Endothelial cell of umbilical vein (primary cell): ENCODE measurements at regions not wholly inside any gene's neighbourhood (a gene's known extent, or its start where the extent isn't known, plus 50 kb on each side); places are given as distances from the start of the nearest gene placed in this dataset.

Experiments
- BruUV-seq: library from RNA; stranded (reverse); fragments of 400-500 nt; replicated peaks from 2 replicates; lab custom pipeline; 2021; lab: Mats Ljungman, UMichigan
- CTCF ChIA-PET: fragments of 300-600, 350-600 bp; sonication (Branson Sonifier 250); formaldehyde crosslinking; loops from one replicate; lab custom pipeline; 2021; ENCODE audit warnings: antibody characterized with exemption, inconsistent platforms; lab: Charles Lee
- POLR2A ChIA-PET: fragments of 300-600, 350-600 bp; sonication (Branson Sonifier 250); formaldehyde crosslinking; loops from one replicate; lab custom pipeline; 2021; ENCODE audit warnings: antibody characterized with exemption, inconsistent platforms; lab: Charles Lee
- DNase-seq: peaks from one replicate; pipeline ENCODE4 v3.0.0-alpha.2; 2011; ENCODE audit warnings: low read depth, low spot score
- FAIRE-seq: peaks from 2 replicates; lab custom pipeline; 2011; peaks lifted over from hg19 to GRCh38; lab: Jason Lieb, UNC
- H2AFZ ChIP-seq: 2 replicates; pipeline ENCODE4 v1.6.0; 2012; ENCODE audit warnings: low read depth, low read length, control low read depth, inconsistent platforms
- H3K27ac ChIP-seq: 2 replicates; pipeline ENCODE4 v1.5.1; 2011; ENCODE audit warnings: low read depth, mild to moderate bottlenecking, control low read depth, low read length, moderate library complexity; ENCODE audit not compliant: insufficient read depth
- H3K27me3 ChIP-seq, 2 experiments: 2 replicates each; pipeline versions ENCODE4 v1.6.0 to v1.6.1; 2011; ENCODE audit warnings: low read length in 2 of 2, mixed read lengths in 1 of 2; ENCODE audit not compliant: control insufficient read depth in 2 of 2, insufficient read depth in 2 of 2
- H3K36me3 ChIP-seq, 2 experiments: 2 replicates in 1 of 2; 3 replicates in 1 of 2; pipeline ENCODE4 v1.5.1; 2011; ENCODE audit warnings: low read length in 2 of 2, mild to moderate bottlenecking in 1 of 2, moderate library complexity in 1 of 2; ENCODE audit not compliant: control insufficient read depth in 2 of 2, insufficient read depth in 2 of 2; ENCODE audit errors: extremely low read depth in 1 of 2
- H3K4me1 ChIP-seq: 3 replicates; pipeline ENCODE4 v1.5.1; 2011; ENCODE audit warnings: mild to moderate bottlenecking, low read length; ENCODE audit not compliant: control insufficient read depth, insufficient read depth; ENCODE audit errors: extremely low read depth
- H3K4me2 ChIP-seq: 2 replicates; pipeline ENCODE4 v1.6.1; 2011; ENCODE audit warnings: low read length, control low read depth, mixed read lengths; ENCODE audit not compliant: insufficient read depth
- H3K4me3 ChIP-seq, 3 experiments: fragments of 200-600 bp in 1 of 3; sonication (generic), shearing (Covaris generic) in 1 of 3; replicated peaks in 1 of 3; 2 replicates each; pipeline ENCODE4 v1.5.1; 2011 to 2016; ENCODE audit warnings: control low read depth in 3 of 3, low read length in 3 of 3, mild to moderate bottlenecking in 2 of 3, inconsistent platforms in 1 of 3, low read depth in 1 of 3, moderate library complexity in 1 of 3; ENCODE audit not compliant: insufficient read depth in 1 of 3
- H3K79me2 ChIP-seq: 2 replicates; pipeline ENCODE4 v1.6.0; 2012; ENCODE audit warnings: low read length, inconsistent platforms; ENCODE audit not compliant: control insufficient read depth, insufficient read depth
- H3K9ac ChIP-seq: replicated peaks from 2 replicates; pipeline ENCODE3; 2011; ENCODE audit warnings: low read length, control low read depth; ENCODE audit not compliant: insufficient read depth; ENCODE audit errors: extremely low read depth
- H3K9me1 ChIP-seq: replicated peaks from 3 replicates; pipeline ENCODE4 v1.6.0; 2011; ENCODE audit warnings: mild to moderate bottlenecking, low read length; ENCODE audit not compliant: control insufficient read depth, insufficient read depth; ENCODE audit errors: extremely low read depth
- H3K9me3 ChIP-seq: replicated peaks from 2 replicates; pipeline ENCODE4 v1.5.1; 2012; ENCODE audit warnings: low read length, inconsistent platforms; ENCODE audit not compliant: control insufficient read depth, insufficient read depth
- H4K20me1 ChIP-seq: replicated peaks from 2 replicates; pipeline ENCODE3; 2011; ENCODE audit warnings: mild to moderate bottlenecking, low read length; ENCODE audit not compliant: control insufficient read depth, insufficient read depth; ENCODE audit errors: extremely low read depth
- FOS ChIP-seq: IDR thresholded peaks from 2 replicates; pipeline ENCODE4 v1.6.1; 2011; ENCODE audit warnings: mild to moderate bottlenecking, low read length, moderate library complexity, borderline replicate concordance; ENCODE audit not compliant: insufficient read depth
- JUN ChIP-seq: IDR thresholded peaks from 2 replicates; pipeline ENCODE4 v1.6.1; 2011; ENCODE audit warnings: borderline replicate concordance, low read depth; ENCODE audit not compliant: insufficient read length, insufficient read depth
- MAX ChIP-seq: IDR thresholded peaks from 2 replicates; pipeline ENCODE4 v1.6.1; 2011; ENCODE audit not compliant: insufficient read depth, insufficient read length
- dilution Hi-C: fragments of 300-500 bp; cut with MboI; formaldehyde crosslinking; loops from one replicate; pipeline ENCODE4 v1.15.0; 2019; ENCODE audit warnings: low sequenced_read_pairs; ENCODE audit not compliant: extremely low pct_ligation_motif_present
- intact Hi-C: fragments of 100-400 bp; cut with micrococcal nuclease; formaldehyde crosslinking; loops from one replicate; pipeline ENCODE4 v1.10.0; 2022
- TF ChIP-seq, protein P1 (sequence below), 2 donors: IDR thresholded peaks; 1 replicate in 1 of 2; 2 replicates in 1 of 2; pipeline ENCODE4 v1.5.1; 2011; ENCODE audit warnings: low read length in 2 of 2, mild to moderate bottlenecking in 2 of 2, moderate library complexity in 2 of 2, control low read depth in 1 of 2, inconsistent platforms in 1 of 2, low read depth in 1 of 2; ENCODE audit not compliant: insufficient read depth in 1 of 2; ENCODE audit errors: extremely low read depth in 1 of 2

GRCh38 chr5:158375531-158375930 lies 516.6 kb upstream of the CLINT1 start:
- Histone ChIP-seq H2AFZ (no peak overlapping the region), H3K27me3 (peaks cover 0 to 6% of the 10 kb centered on the region in 2 experiments), H3K36me3 (no peaks in the 10 kb centered on the region), H3K9ac (no peak overlapping the region), H3K4me1 (no peaks in the 10 kb centered on the region), H3K9me3 (no peaks in the 10 kb centered on the region), H3K4me2 (no peak overlapping the region), H3K27ac (no peak overlapping the region), H3K4me3 (no peak overlapping the region), H3K79me2 (no peaks in the 10 kb centered on the region), H4K20me1 (no peaks in the 10 kb centered on the region), H3K9me1 (no peaks in the 10 kb centered on the region)
- DNase-seq, result peak; percentile 51
- intact Hi-C loops, result no loop called here
- TF ChIP-seq FOS, result peak; percentile 15
- TF ChIP-seq JUN, result peak; percentile 14
- TF ChIP-seq, protein P1, sequence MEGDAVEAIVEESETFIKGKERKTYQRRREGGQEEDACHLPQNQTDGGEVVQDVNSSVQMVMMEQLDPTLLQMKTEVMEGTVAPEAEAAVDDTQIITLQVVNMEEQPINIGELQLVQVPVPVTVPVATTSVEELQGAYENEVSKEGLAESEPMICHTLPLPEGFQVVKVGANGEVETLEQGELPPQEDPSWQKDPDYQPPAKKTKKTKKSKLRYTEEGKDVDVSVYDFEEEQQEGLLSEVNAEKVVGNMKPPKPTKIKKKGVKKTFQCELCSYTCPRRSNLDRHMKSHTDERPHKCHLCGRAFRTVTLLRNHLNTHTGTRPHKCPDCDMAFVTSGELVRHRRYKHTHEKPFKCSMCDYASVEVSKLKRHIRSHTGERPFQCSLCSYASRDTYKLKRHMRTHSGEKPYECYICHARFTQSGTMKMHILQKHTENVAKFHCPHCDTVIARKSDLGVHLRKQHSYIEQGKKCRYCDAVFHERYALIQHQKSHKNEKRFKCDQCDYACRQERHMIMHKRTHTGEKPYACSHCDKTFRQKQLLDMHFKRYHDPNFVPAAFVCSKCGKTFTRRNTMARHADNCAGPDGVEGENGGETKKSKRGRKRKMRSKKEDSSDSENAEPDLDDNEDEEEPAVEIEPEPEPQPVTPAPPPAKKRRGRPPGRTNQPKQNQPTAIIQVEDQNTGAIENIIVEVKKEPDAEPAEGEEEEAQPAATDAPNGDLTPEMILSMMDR (IDR thresholded peaks at IDR 0.05; ENCODE audit: extremely low read depth in 1 of 2, insufficient read depth in 1 of 2, low read depth in 1 of 2, low read length in 2 of 2), result no peak
- TF ChIP-seq MAX, result no peak
- POLR2A ChIA-PET, result no interaction called here
- peak; percentile 63 for FAIRE-seq
- CTCF ChIA-PET, result no interaction called here
- dilution Hi-C loops, result no loop called here
- no TSS peak for BruUV-seq
